NCI-H226 (cell line): ENCODE measurements at regions not wholly inside any gene's neighbourhood (a gene's known extent, or its start where the extent isn't known, plus 50 kb on each side); places are given as distances from the start of the nearest gene placed in this dataset.

Source experiments
- DNase-seq: peaks from one replicate; pipeline ENCODE4 v3.0.0-alpha.2; 2015

DNA sequence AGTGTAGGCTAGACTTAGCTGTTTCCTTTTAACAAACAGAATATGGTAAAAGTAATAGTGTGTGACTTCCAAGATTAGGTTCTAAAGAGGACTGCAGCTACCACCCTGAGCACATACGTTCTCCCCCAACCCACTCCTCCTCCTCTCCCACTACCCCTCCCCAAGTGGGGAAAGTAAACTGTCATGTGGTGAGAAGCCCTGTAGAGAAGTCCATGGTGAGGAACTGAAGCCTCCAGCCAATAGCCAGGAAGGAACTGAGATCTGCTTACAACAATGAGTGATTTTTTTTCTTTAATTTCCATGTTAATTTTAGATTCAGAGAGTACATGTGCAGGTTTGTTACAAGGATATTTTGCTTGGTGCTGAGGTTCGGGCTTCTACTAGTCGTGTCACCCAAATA, 57.0 kb upstream of the EGLN3 start:
- DNase-seq = no peak

DNA sequence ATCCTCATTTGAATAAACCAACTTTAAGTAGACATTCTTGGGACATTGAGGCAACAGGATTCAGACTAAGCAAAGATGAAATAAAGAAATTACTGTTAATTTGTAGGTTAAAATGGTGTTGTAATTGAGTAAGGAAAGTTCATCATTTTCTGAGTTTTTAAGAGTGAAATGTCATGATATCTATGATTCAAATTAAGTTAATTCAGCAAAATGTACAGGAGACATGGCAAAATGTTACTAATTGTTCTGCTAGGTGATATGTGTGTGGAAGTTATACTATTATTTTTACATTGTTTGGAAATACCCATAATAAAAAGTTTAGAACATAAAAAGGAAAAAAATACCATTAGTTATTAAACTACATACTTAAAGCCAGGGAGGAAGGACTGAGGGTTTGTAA, 55.0 kb upstream of the EGLN3 start:
- no peak for DNase-seq

DNA sequence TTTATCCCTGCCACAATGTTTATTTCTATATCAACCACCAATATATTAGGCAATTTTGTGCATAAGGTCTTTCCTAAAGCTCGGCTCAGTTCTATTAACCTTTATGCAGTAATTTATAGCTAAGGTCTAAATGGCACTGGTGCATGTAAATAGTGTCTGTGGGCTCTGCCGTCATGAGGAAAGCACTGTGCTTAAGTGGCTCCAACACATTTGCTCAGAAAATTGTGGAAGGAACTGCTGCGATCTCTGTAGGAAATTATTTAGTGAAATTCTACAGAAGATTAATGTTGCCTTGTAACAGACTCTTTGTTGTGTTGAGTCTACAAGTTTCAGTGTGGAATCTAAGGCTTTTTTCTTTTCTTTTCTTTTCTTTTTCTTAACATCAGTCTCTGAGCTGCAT, 54.0 kb upstream of the EGLN3 start:
- no peak for DNase-seq

DNA sequence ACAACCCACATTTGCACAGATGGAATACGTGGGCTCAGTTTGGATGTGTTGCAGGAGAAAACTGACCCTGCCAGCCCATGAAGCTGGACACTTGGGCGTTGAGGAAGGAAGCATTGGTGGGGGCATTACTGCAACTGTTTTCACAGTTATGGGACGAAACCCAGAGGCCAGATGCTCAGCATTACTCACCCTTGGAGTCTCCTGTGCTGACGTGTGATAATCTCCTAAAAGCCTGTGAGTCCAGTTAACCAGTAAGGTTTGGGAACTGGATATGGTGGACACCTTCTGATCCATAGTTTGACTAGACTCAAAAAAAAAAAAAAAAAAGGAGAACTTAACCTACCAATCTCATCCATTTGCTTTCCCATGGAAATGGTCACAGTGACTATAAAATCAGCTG, 52.8 kb upstream of the EGLN3 start:
- DNase-seq = no peak

DNA sequence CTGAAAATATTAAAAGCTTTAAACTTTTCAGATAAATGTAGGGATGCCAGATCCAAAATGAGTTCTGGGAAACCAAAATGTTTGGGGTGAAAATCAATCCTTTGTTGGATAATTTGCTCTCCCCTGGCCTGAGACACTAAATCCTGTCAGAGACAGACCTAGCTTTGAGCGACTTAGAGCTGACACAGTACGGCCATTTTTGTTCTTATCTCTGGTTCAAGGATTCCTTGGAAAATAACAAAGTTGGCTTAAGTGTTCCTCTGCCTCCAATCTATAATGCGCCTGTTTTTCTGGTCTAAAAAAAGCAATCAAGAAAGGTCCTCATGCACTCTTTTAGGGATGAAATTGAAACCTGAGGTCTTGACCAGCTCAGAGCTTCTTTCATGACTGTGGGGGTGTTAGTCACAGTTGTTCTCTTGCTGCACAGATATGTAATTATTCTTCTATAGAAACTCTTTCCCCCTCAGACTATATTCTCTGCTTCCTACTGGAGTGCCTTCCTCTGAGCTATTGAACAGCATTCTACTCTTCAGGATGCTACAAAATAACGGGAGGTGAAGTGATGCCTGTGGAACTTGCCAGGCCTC, 52.3 kb upstream of the EGLN3 start:
- no peak for DNase-seq
